ENCODE measurements at regions not wholly inside any gene's neighbourhood (a gene's known extent, or its start where the extent isn't known, plus 50 kb on each side); places are given as distances from the start of the nearest gene placed in this dataset.
"Not testable (repeated sequence)": the region's sequence is repeated elsewhere in the genome, so short reads cannot be mapped to it uniquely, and the experiment has no call there.

- DNase-seq = no peak
These were observed 725.7 kb upstream of the GOT2 start for GRCh38 chr16:59459806-59460205.

GRCh38 chr16:59455497-59455896, 721.4 kb upstream of the GOT2 start:
- no peak for DNase-seq

- not testable (repeated sequence) for DNase-seq
These were observed 716.4 kb upstream of the GOT2 start for GRCh38 chr16:59450513-59450912.

GRCh38 chr16:59440502-59440901, 706.4 kb upstream of the GOT2 start:
- DNase-seq = no peak

GRCh38 chr16:59432896-59433295, 698.8 kb upstream of the GOT2 start:
- no peak for DNase-seq

- no peak for DNase-seq
These were observed 698.2 kb upstream of the GOT2 start for GRCh38 chr16:59432276-59432675.

GRCh38 chr16:59424714-59425273, 690.7 kb upstream of the GOT2 start:
- DNase-seq = no peak

- no peak for DNase-seq
These were observed 678.1 kb upstream of the GOT2 start for GRCh38 chr16:59411961-59412841.

- no peak for DNase-seq
These were observed 676.3 kb upstream of the GOT2 start for GRCh38 chr16:59410451-59410850.

GRCh38 chr16:59405802-59406201, 671.7 kb upstream of the GOT2 start:
- no peak for DNase-seq

GRCh38 chr16:59404509-59404908, 670.4 kb upstream of the GOT2 start:
- DNase-seq = no peak

- DNase-seq = no peak
These were observed 666.7 kb upstream of the GOT2 start for GRCh38 chr16:59400830-59401229.

- no peak for DNase-seq
These were observed 663.5 kb upstream of the GOT2 start for GRCh38 chr16:59397638-59398037.

GRCh38 chr16:59394526-59394925, 660.4 kb upstream of the GOT2 start:
- DNase-seq = no peak

- no peak for DNase-seq
These were observed 658.8 kb upstream of the GOT2 start for GRCh38 chr16:59392911-59393310.

- no peak for DNase-seq
These were observed 657.7 kb upstream of the GOT2 start for GRCh38 chr16:59391617-59392364.

- no peak for DNase-seq
These were observed 651.8 kb upstream of the GOT2 start for GRCh38 chr16:59385959-59386358.

- no peak for DNase-seq
These were observed 651.4 kb upstream of the GOT2 start for GRCh38 chr16:59385491-59385890.

- DNase-seq = no peak
These were observed 639.5 kb upstream of the GOT2 start for GRCh38 chr16:59373632-59374031.

GRCh38 chr16:59370717-59371116, 636.6 kb upstream of the GOT2 start:
- DNase-seq = no peak

GRCh38 chr16:59369523-59369922, 635.4 kb upstream of the GOT2 start:
- no peak for DNase-seq

- no peak for DNase-seq
These were observed 634.5 kb upstream of the GOT2 start for GRCh38 chr16:59368586-59368985.

GRCh38 chr16:59356709-59357108, 622.6 kb upstream of the GOT2 start:
- no peak for DNase-seq

GRCh38 chr16:59356144-59356543, 622.0 kb upstream of the GOT2 start:
- DNase-seq = no peak

Data from T-helper 9 cell (primary cell).